Stimulated activated naive CD8-positive, alpha-beta T cell treated with anti-CD3 and anti-CD28 coated beads, Interleukin-15, Interleukin-2, amounts not matched to agents 100 ng/mL and 50 ng/mL, for 24 hours (primary cell): ENCODE measurements at regions not wholly inside any gene's neighbourhood (a gene's known extent, or its start where the extent isn't known, plus 50 kb on each side); places are given as distances from the start of the nearest gene placed in this dataset.

Source experiments
- H3K27ac Mint-ChIP-seq: one replicate; pipeline ENCODE4 v1.8.0; 2021; ENCODE audit warnings: mild to moderate bottlenecking, mixed read lengths
- H3K27me3 Mint-ChIP-seq: one replicate; pipeline ENCODE4 v1.8.0; 2021; ENCODE audit warnings: mixed read lengths
- H3K36me3 Mint-ChIP-seq: one replicate; pipeline ENCODE4 v1.8.0; 2021; ENCODE audit warnings: low read depth, mixed read lengths
- H3K4me1 Mint-ChIP-seq: one replicate; pipeline ENCODE4 v1.8.0; 2021; ENCODE audit warnings: low read depth, mixed read lengths
- H3K4me3 Mint-ChIP-seq: one replicate; pipeline ENCODE4 v1.8.0; 2021; ENCODE audit warnings: mild to moderate bottlenecking, mixed read lengths
- H3K9me3 Mint-ChIP-seq: one replicate; pipeline ENCODE4 v1.8.0; 2021; ENCODE audit warnings: mixed read lengths

DNA sequence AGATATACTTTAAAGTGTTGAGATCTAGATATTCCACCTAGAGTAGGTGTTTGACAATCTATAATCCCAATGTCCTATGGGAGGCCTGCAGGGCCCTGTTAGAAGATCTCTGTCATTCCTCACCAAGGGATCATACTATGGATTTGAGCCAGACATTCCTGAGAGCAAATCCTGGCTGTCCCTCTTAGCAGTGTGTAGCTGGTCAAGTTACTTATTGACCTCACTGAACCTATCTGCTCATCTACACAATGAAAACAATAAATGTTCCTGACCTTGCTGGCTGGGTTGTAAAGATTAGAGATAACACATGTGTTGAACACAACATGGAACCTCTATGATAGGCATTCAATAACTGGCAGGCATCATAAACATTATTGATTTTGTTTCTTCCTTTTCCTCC lies 265.6 kb upstream of the ATP11B start:
- no peak overlapping the region for H3K4me3 Mint-ChIP-seq
- H3K27me3 Mint-ChIP-seq = no peaks in the 10 kb centered on the region
- no peaks in the 10 kb centered on the region for H3K9me3 Mint-ChIP-seq
- H3K4me1 Mint-ChIP-seq = no peaks in the 10 kb centered on the region
- no peaks in the 10 kb centered on the region for H3K36me3 Mint-ChIP-seq
- H3K27ac Mint-ChIP-seq = no peak overlapping the region

DNA sequence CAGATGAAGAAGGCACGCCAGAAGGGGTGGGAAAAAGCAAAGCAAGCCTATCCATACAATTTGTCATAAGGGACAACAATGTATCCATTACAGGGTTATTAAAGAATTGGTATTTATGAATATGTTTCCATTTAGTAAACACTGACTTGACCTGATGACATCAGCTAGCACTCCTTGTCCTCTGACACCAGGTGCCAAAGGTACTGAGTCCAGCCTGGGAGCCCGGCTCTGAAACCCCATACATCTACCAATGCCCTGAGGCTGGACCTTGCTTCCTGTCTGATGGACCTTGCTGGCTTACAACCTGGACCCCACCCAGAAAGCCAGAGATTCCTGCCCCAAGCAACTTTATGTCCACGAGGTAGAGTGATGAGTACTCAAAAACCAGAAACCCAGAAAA lies 263.0 kb upstream of the ATP11B start:
- Mint-ChIP-seq H3K27me3 (no peaks in the 10 kb centered on the region), H3K27ac (no peak overlapping the region), H3K4me3 (no peak overlapping the region)

DNA sequence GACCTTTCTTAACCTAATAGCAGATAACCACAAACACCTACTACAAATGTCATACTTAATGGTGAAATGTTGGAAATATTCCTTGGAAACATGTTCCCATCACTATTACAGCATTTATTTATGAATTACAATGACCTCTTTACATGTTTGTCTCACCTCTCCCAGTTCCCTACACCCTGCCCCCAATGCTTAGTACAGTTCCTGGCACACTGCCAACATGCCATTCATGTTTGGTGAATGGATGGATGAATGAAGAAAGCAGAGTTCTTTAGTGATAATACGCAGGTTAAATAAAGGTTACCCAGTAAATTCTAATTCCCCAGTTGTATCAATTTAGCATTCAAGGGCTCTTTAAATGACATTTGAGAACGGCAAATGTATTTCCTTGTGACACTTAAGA lies 259.9 kb upstream of the ATP11B start:
- H3K9me3 Mint-ChIP-seq = peaks cover 3% of the 10 kb centered on the region
- H3K27ac Mint-ChIP-seq = no peak overlapping the region
- no peaks in the 10 kb centered on the region for H3K36me3 Mint-ChIP-seq
- no peaks in the 10 kb centered on the region for H3K27me3 Mint-ChIP-seq
- no peaks in the 10 kb centered on the region for H3K4me1 Mint-ChIP-seq
- H3K4me3 Mint-ChIP-seq = no peak overlapping the region

More for the DNA sequence above, 263.0 kb upstream of the ATP11B start:
- Mint-ChIP-seq H3K36me3 (no peaks in the 10 kb centered on the region), H3K4me1 (no peaks in the 10 kb centered on the region), H3K9me3 (no peaks in the 10 kb centered on the region)

DNA sequence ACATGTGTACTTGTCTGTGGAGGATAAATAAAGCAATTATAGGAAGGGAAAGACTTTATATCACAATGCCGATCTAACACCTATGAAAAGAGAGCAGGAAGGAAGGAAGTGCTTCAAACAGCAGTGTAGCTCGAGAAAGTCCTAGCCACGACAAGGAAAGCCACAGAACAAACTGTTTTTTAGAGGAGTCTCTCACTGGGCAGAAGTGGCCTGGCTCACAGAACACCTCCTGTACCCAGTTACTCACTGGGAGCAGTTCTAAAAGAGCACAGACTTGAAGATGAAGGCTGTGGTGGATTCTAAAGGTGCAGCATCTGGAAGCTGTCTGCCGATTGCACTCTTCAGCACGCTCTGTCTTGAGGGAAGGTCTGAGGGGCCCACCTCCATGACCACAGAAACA lies 248.8 kb upstream of the ATP11B start:
- Mint-ChIP-seq H3K27me3 (peaks cover 7% of the 10 kb centered on the region), H3K27ac (no peak overlapping the region), H3K9me3 (peaks cover 4% of the 10 kb centered on the region), H3K36me3 (no peaks in the 10 kb centered on the region), H3K4me1 (no peaks in the 10 kb centered on the region), H3K4me3 (no peak overlapping the region)

DNA sequence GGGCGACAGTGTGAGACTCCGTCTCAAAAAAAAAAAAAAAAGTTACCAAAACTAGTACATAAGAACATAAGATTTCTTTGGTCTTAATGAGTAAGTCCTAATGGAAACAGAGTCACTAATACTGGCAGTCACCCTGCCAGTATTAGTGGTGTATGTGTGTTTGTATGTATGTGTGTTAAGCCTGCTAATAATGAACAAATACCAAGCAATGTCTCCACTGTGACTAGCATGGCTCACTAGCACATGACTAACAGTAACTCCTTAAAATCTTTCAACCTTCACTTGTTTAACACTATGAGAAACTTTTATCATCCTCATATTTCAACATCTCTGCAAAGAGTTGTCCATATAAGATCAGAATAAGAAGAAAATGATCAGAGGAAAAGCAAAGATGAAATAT lies 231.0 kb upstream of the ATP11B start:
- Mint-ChIP-seq H3K4me1 (no peaks in the 10 kb centered on the region), H3K9me3 (peaks cover 14% of the 10 kb centered on the region), H3K36me3 (no peaks in the 10 kb centered on the region), H3K27ac (no peak overlapping the region), H3K4me3 (no peak overlapping the region), H3K27me3 (peaks cover 28% of the 10 kb centered on the region)

DNA sequence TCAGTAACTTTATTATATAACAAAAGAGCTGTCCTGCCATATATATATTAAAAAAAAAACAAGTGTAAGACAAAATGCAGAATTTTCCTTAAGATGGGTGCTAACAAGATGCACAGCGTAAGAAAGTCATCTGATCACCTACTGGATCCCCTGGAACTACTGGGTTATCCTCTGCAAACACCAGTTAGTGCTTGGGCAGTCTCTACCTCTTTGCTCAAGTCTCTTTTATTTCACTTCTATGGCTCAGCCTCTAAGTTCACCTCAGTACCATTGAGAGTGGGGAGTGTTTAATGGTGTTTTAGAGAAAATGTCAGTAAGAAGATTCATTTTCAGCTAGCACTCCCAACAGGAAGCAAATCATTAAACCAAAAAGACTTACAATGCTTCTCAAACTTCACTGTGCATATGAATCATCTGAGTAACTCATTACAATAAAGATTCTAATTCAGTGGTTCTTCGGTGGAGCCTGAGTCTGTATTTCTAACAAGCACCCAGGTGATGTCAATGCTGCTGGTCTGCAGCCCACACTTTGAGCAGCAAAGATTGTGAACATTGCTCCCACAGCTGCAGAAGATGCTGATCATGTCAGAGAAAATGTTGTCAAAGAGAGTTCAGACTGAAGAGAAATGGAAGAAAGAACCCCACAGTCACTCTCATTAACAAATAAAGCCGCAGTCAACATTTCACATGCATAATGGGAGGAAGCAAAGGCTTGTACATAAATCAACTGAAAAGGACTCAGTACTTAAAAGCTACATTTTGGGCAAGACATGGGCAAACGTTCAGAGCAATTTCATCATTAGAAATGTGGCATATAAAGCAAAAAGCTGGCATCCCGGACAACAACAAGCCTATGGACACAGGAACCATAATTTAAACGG lies 227.1 kb upstream of the ATP11B start:
- Mint-ChIP-seq H3K36me3 (no peaks in the 10 kb centered on the region), H3K27ac (no peak overlapping the region), H3K27me3 (peaks cover 12% of the 10 kb centered on the region), H3K4me1 (no peaks in the 10 kb centered on the region), H3K9me3 (peaks cover under 1% of the 10 kb centered on the region), H3K4me3 (no peak overlapping the region)

DNA sequence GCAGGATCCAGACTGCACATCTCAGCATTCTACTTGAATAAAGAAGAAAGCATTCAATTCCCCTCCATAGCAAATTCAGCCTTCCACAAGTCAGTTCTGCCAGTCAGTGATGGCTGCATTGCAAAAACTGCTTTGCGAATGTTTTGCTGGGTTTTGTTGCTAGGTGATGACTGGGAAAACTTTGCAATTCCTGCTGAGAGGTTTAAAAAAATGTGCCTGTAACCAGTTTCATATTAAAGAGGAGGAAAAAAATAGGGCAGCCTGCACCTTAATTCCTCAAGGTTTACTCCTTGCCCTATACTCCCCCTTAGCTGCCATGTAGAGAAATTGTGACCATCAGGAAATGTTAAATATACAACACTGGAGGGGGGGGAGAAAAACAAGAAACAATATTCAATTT lies 225.6 kb upstream of the ATP11B start:
- Mint-ChIP-seq H3K9me3 (no peaks in the 10 kb centered on the region), H3K4me3 (no peak overlapping the region)

DNA sequence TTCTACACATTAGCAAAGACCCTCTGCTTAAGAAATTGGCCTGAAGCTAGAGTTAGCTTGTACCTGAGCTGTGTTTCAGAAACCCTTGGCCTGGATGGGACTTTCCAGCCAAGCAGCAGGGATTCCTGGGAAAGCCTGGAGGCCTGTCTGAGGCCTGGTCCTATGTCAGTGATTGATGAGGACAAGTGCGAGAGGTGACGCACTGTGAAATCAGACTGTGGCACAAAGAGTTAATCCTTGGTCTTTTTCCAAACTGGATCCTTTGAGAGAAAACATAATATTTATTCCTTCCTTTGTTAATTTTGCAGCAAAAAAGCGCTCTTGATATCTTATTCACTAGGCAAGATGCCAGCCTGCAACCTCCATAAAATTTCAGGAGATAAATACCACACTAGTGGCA lies 225.0 kb upstream of the ATP11B start:
- no peak overlapping the region for H3K27ac Mint-ChIP-seq
- peaks cover 8% of the 10 kb centered on the region for H3K27me3 Mint-ChIP-seq
- peaks cover 4% of the 10 kb centered on the region for H3K9me3 Mint-ChIP-seq
- H3K4me1 Mint-ChIP-seq = no peaks in the 10 kb centered on the region
- H3K4me3 Mint-ChIP-seq = no peak overlapping the region
- no peaks in the 10 kb centered on the region for H3K36me3 Mint-ChIP-seq

More for the DNA sequence above, 225.6 kb upstream of the ATP11B start:
- no peaks in the 10 kb centered on the region for H3K36me3 Mint-ChIP-seq
- no peak overlapping the region for H3K27ac Mint-ChIP-seq
- peaks cover 8% of the 10 kb centered on the region for H3K27me3 Mint-ChIP-seq
- H3K4me1 Mint-ChIP-seq = no peaks in the 10 kb centered on the region

DNA sequence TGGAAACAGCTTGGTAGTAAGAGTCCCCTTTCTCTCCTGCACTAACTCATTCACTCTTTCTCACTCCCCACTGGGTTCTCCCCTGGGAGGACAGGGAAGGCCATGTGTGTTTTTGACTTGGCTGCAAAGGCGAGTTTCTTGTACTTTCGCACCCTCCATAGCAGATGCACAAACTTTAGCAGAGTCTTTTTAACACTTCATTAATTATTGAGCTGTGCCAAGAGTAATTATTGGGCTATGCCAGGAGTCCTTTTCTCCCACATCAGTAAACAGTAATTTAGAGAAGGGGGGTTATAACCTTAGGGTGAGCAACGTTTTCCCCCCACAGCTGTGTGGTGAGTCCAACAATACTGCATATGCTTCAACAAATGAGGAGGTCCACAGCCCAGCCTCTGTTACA lies 224.4 kb upstream of the ATP11B start:
- H3K27ac Mint-ChIP-seq = no peak overlapping the region
- H3K4me1 Mint-ChIP-seq = no peaks in the 10 kb centered on the region
- no peak overlapping the region for H3K4me3 Mint-ChIP-seq

DNA sequence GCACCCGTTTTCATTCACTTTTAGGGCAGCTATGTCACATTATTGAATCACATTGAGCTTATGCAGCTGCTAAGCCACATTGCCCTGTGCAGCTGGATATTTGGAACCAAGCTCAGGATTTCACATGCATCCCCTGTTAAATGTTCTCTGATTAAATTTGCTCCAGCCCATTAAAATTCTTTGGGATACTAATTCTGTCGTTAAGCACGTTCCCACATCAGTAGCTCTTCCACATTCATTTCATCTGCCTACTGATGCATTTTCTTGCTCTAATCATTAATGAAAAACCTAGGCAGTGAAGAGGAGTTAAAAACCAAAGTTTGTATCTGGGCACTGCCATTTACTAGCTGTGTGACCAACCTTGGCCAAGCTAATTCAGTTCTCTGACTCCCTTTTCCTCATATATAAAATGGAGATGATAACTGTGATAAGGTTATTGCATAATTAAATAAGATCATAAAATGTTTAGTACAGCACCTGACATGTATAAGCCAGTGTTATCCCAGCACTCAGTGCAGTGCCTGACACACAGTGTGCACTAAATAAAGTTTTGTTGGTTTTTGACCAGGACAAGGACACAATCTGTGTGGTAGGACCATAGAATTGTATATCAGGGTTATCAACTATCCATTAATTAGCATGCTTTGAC lies 222.2 kb upstream of the ATP11B start:
- H3K4me3 Mint-ChIP-seq = no peak overlapping the region
- H3K27ac Mint-ChIP-seq = no peak overlapping the region
- peaks cover 17% of the 10 kb centered on the region for H3K9me3 Mint-ChIP-seq
- peaks cover 7% of the 10 kb centered on the region for H3K27me3 Mint-ChIP-seq
- H3K4me1 Mint-ChIP-seq = no peaks in the 10 kb centered on the region
- no peaks in the 10 kb centered on the region for H3K36me3 Mint-ChIP-seq

More for the DNA sequence above, 224.4 kb upstream of the ATP11B start:
- Mint-ChIP-seq H3K9me3 (peaks cover 10% of the 10 kb centered on the region), H3K27me3 (peaks cover 8% of the 10 kb centered on the region), H3K36me3 (no peaks in the 10 kb centered on the region)

DNA sequence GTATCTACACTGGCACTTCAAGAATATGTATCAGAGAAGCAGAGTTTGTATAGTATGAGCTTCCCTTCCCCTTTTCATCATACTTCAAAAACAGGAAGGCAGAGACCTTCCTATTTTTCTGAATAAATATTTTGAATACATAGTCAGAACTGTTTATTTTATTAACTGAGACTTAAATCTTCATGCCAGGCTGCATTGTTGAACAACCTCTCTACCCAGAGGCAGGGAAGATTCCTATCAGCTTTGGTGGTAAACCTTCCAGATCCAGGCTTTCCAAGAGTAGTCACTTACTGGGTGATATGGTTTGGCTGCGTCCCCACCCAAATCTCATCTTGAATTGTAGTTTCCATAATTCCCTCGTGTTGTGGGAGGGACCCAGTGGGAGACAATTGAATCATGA lies 217.4 kb upstream of the ATP11B start:
- no peaks in the 10 kb centered on the region for H3K4me1 Mint-ChIP-seq

DNA sequence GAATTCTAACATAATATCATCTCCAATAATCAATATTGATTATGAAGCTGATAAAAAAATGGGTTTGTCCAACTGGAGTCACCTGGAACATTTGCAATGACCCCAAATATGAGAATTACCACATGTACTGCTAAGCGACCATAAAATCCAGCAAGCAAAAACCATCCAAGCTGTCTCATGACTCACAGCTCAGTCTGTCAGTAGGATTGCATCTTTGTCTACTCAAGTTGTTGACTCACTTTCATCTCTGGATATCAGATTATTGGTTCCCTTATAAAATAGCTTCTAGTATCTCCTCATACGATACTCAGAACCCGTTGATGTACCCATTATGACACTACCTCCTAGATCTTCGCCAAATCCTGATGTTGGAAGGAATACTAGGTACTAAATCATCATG lies 209.8 kb upstream of the ATP11B start:
- Mint-ChIP-seq H3K9me3 (no peaks in the 10 kb centered on the region), H3K27me3 (no peaks in the 10 kb centered on the region), H3K36me3 (no peaks in the 10 kb centered on the region), H3K27ac (no peak overlapping the region), H3K4me1 (no peaks in the 10 kb centered on the region), H3K4me3 (no peak overlapping the region)

More for the DNA sequence above, 217.4 kb upstream of the ATP11B start:
- no peaks in the 10 kb centered on the region for H3K36me3 Mint-ChIP-seq
- H3K4me3 Mint-ChIP-seq = no peak overlapping the region
- H3K9me3 Mint-ChIP-seq = peaks cover 17% of the 10 kb centered on the region
- H3K27ac Mint-ChIP-seq = no peak overlapping the region
- H3K27me3 Mint-ChIP-seq = no peaks in the 10 kb centered on the region

DNA sequence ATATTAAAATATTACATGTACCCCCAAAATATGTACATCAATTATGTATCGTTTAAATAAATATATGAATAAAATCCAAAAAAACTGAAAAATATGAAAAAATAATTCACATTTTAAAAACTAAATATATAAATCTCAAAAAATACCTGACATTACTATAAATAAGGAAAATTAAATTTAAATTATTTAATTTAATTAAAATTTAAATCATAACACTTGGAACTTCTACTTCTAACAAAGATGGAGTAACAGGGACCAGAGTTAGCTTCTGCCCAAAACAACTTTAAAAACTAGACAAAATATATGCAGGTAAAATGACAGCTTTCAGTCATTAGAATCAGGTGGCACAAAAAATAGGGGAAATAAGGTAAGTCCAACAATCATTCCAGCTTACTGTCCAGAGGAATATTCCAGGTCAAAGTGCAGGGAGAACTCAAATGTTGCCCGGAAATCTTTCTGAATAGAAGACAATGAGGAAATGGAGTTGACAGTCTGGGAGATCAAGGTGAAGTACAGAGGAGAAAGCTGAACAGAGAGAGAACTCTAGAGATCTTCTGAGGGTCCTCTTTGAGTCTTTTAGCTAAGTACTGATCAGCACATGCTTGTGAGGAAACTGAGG lies 207.7 kb upstream of the ATP11B start:
- no peaks in the 10 kb centered on the region for H3K36me3 Mint-ChIP-seq
- H3K4me1 Mint-ChIP-seq = no peaks in the 10 kb centered on the region
- H3K9me3 Mint-ChIP-seq = peaks cover 7% of the 10 kb centered on the region
- no peaks in the 10 kb centered on the region for H3K27me3 Mint-ChIP-seq
- no peak overlapping the region for H3K27ac Mint-ChIP-seq
- no peak overlapping the region for H3K4me3 Mint-ChIP-seq

DNA sequence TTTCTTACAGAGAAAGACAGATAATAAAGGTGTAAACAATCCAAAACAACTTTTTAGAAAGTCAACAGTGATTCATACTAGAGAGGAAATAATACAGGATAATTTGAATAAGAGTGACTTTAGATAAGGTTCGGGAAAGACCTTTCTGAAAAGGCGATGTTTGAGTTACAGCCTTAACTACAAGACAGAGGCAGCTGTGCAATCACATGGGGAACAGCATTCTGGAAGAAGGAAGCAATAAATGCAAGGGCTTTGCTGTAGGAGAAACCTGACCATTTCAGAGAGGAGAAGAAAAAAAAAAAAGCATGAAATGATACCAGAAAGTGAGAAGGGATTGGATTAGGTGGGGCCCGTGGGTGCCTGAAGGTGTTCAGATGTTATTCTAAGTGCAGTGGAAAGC lies 200.6 kb upstream of the ATP11B start:
- H3K27ac Mint-ChIP-seq = no peak overlapping the region
- H3K9me3 Mint-ChIP-seq = peaks cover 7% of the 10 kb centered on the region
- H3K27me3 Mint-ChIP-seq = no peaks in the 10 kb centered on the region
- H3K36me3 Mint-ChIP-seq = no peaks in the 10 kb centered on the region
- H3K4me1 Mint-ChIP-seq = no peaks in the 10 kb centered on the region
- no peak overlapping the region for H3K4me3 Mint-ChIP-seq

DNA sequence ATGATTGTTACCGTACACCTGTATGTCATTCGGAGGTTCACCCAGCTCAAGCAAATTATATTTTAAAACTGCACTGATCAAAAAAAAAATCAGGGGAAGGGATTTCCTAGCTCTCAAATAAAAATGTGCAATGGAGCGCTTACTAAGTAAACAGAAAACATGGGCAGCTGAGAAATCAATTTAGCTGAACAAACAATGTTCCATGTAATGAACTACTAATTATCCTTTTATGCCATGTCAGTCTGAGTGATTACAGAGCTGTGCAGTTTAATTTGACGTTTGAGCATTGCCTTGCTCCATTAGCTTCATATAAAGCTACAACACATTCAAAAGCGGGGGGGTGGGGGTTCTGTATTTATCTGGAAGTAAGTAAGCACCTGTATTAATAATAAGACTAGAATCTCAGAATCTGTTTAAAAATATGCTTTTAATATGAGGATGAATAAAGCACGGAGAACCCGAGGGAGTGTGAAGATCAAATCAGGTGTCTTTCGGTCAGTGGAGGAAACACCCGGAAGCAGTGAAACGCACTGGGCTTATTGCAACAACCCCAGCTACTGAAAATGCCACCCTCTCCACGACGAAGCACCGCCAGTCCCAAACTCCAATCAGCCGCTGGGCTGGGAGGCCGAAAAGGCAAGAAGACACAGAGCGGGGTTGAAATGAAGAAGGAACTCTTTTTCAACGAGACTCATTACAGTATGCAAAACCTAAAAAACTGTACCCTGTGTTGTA lies 196.5 kb upstream of the ATP11B start:
- Mint-ChIP-seq H3K36me3 (no peaks in the 10 kb centered on the region), H3K9me3 (no peaks in the 10 kb centered on the region), H3K4me1 (no peaks in the 10 kb centered on the region), H3K4me3 (no peak overlapping the region), H3K27me3 (no peaks in the 10 kb centered on the region), H3K27ac (no peak overlapping the region)
